ENCODE measurements at regions not wholly inside any gene's neighbourhood (a gene's known extent, or its start where the extent isn't known, plus 50 kb on each side); places are given as distances from the start of the nearest gene placed in this dataset.
"Not testable (repeated sequence)": the region's sequence is repeated elsewhere in the genome, so short reads cannot be mapped to it uniquely, and the experiment has no call there.

DNA sequence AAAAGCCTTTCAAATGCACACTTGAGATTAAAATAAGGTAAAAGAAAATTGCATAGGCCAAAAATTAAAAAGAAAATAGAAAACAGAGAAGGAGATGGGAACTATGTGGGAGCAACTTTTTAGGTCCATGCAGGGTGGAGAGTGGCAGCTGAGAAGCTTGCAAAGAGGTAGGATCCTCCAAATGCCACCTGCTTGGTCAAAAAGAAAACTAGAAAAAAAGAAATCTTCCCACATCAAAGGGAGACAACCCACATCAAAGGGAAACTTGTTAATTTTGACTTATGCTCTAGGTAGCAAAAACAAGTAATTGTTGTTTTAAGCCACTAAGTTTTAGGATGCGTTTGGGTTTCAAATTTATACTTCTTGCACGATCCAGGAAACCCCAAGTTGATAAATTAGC is 342.9 kb downstream of the IL20RB start:
- no peak for TF ChIP-seq EZH2 (IDR thresholded peaks at IDR 0.05)
- Histone ChIP-seq H3K36me3 (ENCODE audit: insufficient read depth, low read length) (no peaks in the 10 kb centered on the region), H3K9me3 (ENCODE audit: low read depth, low read length) (no peaks in the 10 kb centered on the region), H3K27ac (no peak overlapping the region), H3K4me3 (no peak overlapping the region), H3K9ac (ENCODE audit: insufficient read length) (no peak overlapping the region)
- no peak for DNase-seq (ENCODE audit: low read depth, low spot score)

DNA sequence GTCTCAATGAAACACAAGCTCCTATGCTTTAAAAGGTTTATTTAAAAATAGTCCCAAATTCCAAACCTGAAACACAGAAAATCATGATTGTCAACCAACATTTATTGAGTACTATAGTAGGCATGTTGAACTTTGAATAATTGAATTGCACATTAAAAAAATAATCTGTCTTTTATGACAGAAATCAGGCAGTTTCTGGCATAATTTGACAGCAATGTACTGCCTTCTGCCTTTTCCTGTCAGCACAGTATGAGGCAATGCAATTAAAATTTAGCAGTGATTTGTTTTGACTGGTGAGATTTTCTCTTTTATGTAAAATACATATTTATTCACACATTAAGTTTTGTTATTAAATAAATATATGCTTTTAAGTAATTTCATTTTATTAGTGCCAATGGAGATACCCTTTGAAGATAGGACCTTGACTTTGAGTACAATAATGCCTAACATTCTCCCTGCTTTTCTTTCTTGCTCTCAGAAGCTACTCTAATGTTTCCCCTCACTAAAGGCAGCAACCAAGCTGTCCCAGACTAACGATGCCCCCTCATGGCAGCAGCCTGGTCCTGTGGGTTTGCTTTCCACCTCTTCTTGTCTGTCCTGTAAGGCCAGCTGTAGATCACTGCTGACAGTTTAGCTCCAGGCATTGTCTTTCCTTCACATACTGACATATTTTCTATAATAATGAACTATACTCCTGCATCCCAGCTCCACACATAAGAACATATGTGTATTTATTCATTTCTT is 346.7 kb downstream of the IL20RB start:
- Histone ChIP-seq H3K4me3 (no peak overlapping the region), H3K9me3 (ENCODE audit: low read depth, low read length) (no peaks in the 10 kb centered on the region), H3K36me3 (ENCODE audit: insufficient read depth, low read length) (no peaks in the 10 kb centered on the region), H3K27ac (no peak overlapping the region), H3K9ac (ENCODE audit: insufficient read length) (no peak overlapping the region)
- TF ChIP-seq POLR2AphosphoS5 (IDR thresholded peaks at IDR 0.05; ENCODE audit: borderline replicate concordance, low read depth, low read length) (no peak), FOXP2 (optimal IDR thresholded peaks at IDR 0.05; ENCODE audit: control extremely low read depth, extremely low read length, insufficient read depth) (no peak), EZH2 (IDR thresholded peaks at IDR 0.05) (no peak)
- DNase-seq (ENCODE audit: low read depth, low spot score) = no peak

DNA sequence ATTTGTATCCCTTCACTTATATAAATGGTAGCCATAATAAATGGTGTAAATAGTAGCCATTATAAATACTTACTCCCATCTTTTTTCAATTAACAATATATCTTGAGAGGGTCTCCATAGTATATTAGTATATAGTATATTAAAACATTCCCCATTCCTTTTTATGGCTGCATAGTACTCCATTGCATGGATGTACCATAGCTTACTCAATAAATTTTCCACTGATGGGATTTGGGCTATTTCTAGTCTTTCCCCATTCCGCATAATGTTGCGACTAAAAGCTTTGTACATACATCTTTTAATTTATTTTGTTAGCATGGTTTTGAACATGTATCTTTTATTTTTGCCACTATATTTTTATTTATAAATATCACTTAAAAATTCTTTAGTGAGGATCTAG is 366.3 kb downstream of the IL20RB start:
- DNase-seq (ENCODE audit: low read depth, low spot score) = no peak
- Histone ChIP-seq H3K27ac (no peak overlapping the region), H3K36me3 (ENCODE audit: insufficient read depth, low read length) (no peaks in the 10 kb centered on the region), H3K9ac (ENCODE audit: insufficient read length) (no peak overlapping the region), H3K4me3 (no peak overlapping the region), H3K9me3 (ENCODE audit: low read depth, low read length) (no peaks in the 10 kb centered on the region)
- TF ChIP-seq FOXP2 (optimal IDR thresholded peaks at IDR 0.05; ENCODE audit: control extremely low read depth, extremely low read length, insufficient read depth) = no peak
- no peak for TF ChIP-seq EZH2 (IDR thresholded peaks at IDR 0.05)
- TF ChIP-seq POLR2AphosphoS5 (IDR thresholded peaks at IDR 0.05; ENCODE audit: borderline replicate concordance, low read depth, low read length) = no peak

DNA sequence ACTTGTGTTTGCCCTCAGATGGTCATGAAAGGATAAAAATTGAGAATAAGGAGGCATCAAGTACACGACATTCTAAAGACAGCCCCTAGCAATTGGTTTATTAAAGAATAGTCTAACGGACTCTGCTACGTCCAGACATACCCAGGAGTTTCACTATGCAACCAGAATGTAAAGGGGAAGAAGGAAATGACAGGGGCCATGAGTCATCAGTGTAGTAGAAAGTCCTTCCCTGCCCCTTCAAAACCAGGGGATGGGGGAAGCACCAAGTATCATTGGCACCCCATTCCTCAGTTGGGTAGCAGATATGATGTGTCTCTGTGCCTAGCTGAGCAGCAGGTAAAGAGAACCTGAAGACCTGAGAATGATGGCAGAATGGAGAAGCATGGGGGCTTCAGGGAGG is 367.4 kb downstream of the IL20RB start:
- Histone ChIP-seq H3K36me3 (ENCODE audit: insufficient read depth, low read length) (no peaks in the 10 kb centered on the region), H3K9me3 (ENCODE audit: low read depth, low read length) (no peaks in the 10 kb centered on the region), H3K27ac (no peak overlapping the region), H3K9ac (ENCODE audit: insufficient read length) (no peak overlapping the region), H3K4me3 (no peak overlapping the region)
- no peak for DNase-seq (ENCODE audit: low read depth, low spot score)
- TF ChIP-seq POLR2AphosphoS5 (IDR thresholded peaks at IDR 0.05; ENCODE audit: borderline replicate concordance, low read depth, low read length) (no peak), FOXP2 (optimal IDR thresholded peaks at IDR 0.05; ENCODE audit: control extremely low read depth, extremely low read length, insufficient read depth) (no peak), EZH2 (IDR thresholded peaks at IDR 0.05) (no peak)

DNA sequence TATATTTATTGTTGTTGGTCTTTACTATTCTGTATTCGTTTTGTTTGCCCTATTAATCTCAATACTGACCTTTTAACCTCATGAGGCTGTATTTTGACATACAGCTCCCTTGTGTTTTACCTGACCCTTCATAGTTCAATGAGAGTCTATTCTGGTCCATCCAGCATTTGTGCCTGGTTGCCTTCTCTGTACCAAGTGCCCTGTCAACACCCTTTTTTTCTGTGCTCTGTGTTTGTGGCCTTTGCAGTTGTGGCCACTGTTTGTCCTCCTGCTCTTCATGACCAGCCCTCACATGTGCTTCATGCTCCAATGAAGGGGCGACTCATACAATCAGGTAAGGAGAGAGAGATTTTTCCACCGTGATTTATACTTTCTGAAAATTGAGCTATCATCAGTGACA is 368.2 kb downstream of the IL20RB start:
- Histone ChIP-seq H3K27ac (no peak overlapping the region), H3K4me3 (no peak overlapping the region), H3K9ac (ENCODE audit: insufficient read length) (no peak overlapping the region), H3K36me3 (ENCODE audit: insufficient read depth, low read length) (no peaks in the 10 kb centered on the region), H3K9me3 (ENCODE audit: low read depth, low read length) (no peaks in the 10 kb centered on the region)
- TF ChIP-seq EZH2 (IDR thresholded peaks at IDR 0.05) (no peak), FOXP2 (optimal IDR thresholded peaks at IDR 0.05; ENCODE audit: control extremely low read depth, extremely low read length, insufficient read depth) (no peak)
- no peak for DNase-seq (ENCODE audit: low read depth, low spot score)

DNA sequence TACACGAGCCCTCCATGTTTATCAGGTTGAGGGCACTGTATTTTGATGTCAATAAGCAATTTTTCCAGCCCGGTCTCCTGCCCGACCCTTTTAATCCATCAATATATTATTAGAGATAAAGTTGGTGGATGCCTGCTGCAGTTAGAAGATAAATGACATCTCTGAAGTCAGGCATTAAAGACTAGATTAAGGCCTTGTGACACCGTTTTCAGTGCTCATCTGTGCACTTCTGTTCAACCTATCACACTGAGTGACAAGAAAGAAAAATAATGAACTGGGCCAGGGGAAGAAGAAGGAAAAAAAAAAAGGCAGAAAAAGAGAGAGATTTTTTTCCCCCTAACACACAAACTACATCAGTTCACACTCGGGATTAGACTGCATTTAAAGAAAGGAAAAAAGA is 371.8 kb downstream of the IL20RB start:
- Histone ChIP-seq H3K27ac (no peak overlapping the region), H3K36me3 (ENCODE audit: insufficient read depth, low read length) (no peaks in the 10 kb centered on the region), H3K9me3 (ENCODE audit: low read depth, low read length) (no peaks in the 10 kb centered on the region), H3K4me3 (no peak overlapping the region), H3K9ac (ENCODE audit: insufficient read length) (no peak overlapping the region)
- DNase-seq (ENCODE audit: low read depth, low spot score) = no peak
- no peak for TF ChIP-seq FOXP2 (optimal IDR thresholded peaks at IDR 0.05; ENCODE audit: control extremely low read depth, extremely low read length, insufficient read depth)
- TF ChIP-seq EZH2 (IDR thresholded peaks at IDR 0.05) = no peak
- TF ChIP-seq POLR2AphosphoS5 (IDR thresholded peaks at IDR 0.05; ENCODE audit: borderline replicate concordance, low read depth, low read length) = no peak

DNA sequence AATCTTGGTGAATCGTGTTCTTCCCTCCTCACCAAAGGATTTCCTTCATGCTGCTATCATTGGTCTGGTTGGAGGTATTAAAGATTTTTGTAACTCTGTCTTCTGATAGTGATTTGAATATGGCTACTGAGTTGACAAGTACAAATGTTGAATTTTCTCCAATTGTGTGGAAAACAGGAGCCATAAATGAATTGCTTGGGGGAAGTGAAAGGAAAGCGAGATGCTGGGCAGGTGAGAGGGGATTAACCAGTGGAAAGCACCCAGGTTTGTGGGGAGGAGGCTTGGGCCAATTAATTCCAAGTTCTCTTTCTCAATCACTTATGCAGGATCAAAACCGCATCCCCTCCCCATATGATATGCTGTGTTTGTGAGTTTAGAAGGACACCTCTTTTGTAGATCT is 372.5 kb downstream of the IL20RB start:
- TF ChIP-seq FOXP2 (optimal IDR thresholded peaks at IDR 0.05; ENCODE audit: control extremely low read depth, extremely low read length, insufficient read depth) = no peak
- TF ChIP-seq POLR2AphosphoS5 (IDR thresholded peaks at IDR 0.05; ENCODE audit: borderline replicate concordance, low read depth, low read length) = no peak
- TF ChIP-seq EZH2 (IDR thresholded peaks at IDR 0.05) = no peak
- Histone ChIP-seq H3K9me3 (ENCODE audit: low read depth, low read length) (no peaks in the 10 kb centered on the region), H3K36me3 (ENCODE audit: insufficient read depth, low read length) (no peaks in the 10 kb centered on the region), H3K27ac (no peak overlapping the region), H3K9ac (ENCODE audit: insufficient read length) (no peak overlapping the region), H3K4me3 (no peak overlapping the region)
- DNase-seq (ENCODE audit: low read depth, low spot score) = no peak

DNA sequence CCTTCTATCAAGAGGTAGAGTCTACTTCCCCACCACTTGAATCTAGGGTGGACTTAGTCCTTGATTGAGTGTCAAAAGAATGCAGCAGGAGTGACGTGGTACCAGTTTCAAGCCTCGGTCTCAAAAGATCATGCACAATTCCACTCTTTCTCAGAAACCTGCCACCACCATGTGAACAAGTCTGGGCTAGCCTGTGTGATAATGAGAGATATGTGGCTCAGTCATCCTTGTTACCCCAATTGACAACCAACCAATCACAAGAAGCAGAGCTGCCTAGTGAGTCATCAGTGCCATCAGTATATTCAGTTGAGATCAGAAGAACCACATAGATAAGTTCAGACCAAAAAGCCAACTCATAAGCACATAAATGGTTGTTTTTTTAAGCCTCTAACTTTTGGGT is 374.5 kb downstream of the IL20RB start:
- Histone ChIP-seq H3K9ac (ENCODE audit: insufficient read length) (no peak overlapping the region), H3K4me3 (no peak overlapping the region), H3K27ac (no peak overlapping the region), H3K9me3 (ENCODE audit: low read depth, low read length) (no peaks in the 10 kb centered on the region), H3K36me3 (ENCODE audit: insufficient read depth, low read length) (no peaks in the 10 kb centered on the region)
- DNase-seq (ENCODE audit: low read depth, low spot score) = no peak
- TF ChIP-seq FOXP2 (optimal IDR thresholded peaks at IDR 0.05; ENCODE audit: control extremely low read depth, extremely low read length, insufficient read depth) = no peak
- no peak for TF ChIP-seq POLR2AphosphoS5 (IDR thresholded peaks at IDR 0.05; ENCODE audit: borderline replicate concordance, low read depth, low read length)
- no peak for TF ChIP-seq EZH2 (IDR thresholded peaks at IDR 0.05)

DNA sequence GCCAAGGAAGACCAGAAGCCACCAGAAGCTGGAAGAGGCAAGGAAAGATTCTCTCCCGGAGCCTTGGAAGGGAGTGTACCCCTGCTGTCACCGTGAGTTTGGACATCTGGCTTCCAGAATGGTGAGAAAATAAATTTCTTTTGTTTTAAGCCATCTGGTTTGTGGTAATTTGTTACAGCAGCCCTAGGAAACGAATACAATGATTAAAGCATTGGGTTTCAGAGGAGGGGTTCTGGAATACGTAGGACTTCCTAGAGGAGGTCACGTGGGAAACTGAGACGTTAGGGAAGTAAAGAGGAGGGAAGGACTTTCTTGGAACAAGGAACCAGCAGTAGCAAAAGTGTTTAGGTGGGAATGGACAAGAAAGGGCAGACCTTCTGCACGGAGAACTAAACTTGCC is 377.7 kb downstream of the IL20RB start:
- no peak overlapping the region for H3K4me3 ChIP-seq
- H3K27ac ChIP-seq = no peak overlapping the region
- TF ChIP-seq POLR2AphosphoS5 (IDR thresholded peaks at IDR 0.05; ENCODE audit: borderline replicate concordance, low read depth, low read length) (no peak), EZH2 (IDR thresholded peaks at IDR 0.05) (no peak), FOXP2 (optimal IDR thresholded peaks at IDR 0.05; ENCODE audit: control extremely low read depth, extremely low read length, insufficient read depth) (no peak)
- H3K9me3 ChIP-seq (ENCODE audit: low read depth, low read length) = no peaks in the 10 kb centered on the region
- H3K9ac ChIP-seq (ENCODE audit: insufficient read length) = no peak overlapping the region
- no peak for DNase-seq (ENCODE audit: low read depth, low spot score)
- no peaks in the 10 kb centered on the region for H3K36me3 ChIP-seq (ENCODE audit: insufficient read depth, low read length)

DNA sequence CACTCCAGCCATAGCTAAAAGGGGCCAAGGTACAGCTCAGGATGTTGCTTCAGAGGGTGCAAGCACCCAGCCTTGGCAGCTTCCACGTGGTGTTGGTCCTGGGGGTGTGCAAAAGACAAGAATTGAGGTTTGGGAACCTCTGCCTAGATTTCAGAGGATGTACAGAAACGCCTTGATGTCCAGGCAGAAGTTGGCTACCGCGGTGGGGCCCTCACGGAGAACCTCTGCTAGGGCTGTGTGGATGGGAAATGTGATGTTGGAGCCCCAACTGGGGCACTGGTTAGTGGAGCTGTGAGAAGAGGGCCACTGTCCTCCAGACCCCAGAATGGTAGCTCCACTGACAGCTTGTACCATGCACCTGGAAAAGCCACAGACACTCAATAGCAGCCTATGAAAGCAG is 380.6 kb downstream of the IL20RB start:
- not testable (repeated sequence) for H3K36me3 ChIP-seq (ENCODE audit: insufficient read depth, low read length); H3K27ac ChIP-seq; H3K9me3 ChIP-seq (ENCODE audit: low read depth, low read length); H3K9ac ChIP-seq (ENCODE audit: insufficient read length); DNase-seq (ENCODE audit: low read depth, low spot score); H3K4me3 ChIP-seq
